Right ventricle myocardium superior (tissue), 1 donor: ENCODE measurements at regions not wholly inside any gene's neighbourhood (a gene's known extent, or its start where the extent isn't known, plus 50 kb on each side); places are given as distances from the start of the nearest gene placed in this dataset.
A peak's percentile ranks its signal among the peaks of the same experiment; 100 is the strongest.

ENCODE experiments used
- ATAC-seq: fragments of 200-7000 bp; cut with Tn5 transposase; one replicate; pipeline ENCODE4 v1.9.1; 2020; ENCODE audit warnings: mild to moderate bottlenecking; ENCODE audit not compliant: poor library complexity
- DNase-seq: peaks from one replicate; pipeline ENCODE4 v3.0.0-alpha.2; 2020
- intact Hi-C: fragments of 100-400 bp; cut with DNase I; formaldehyde crosslinking; loops from one replicate; pipeline ENCODE4 v1.11.2; 2022
- donor health status: DM: no; HTN: yes; CAD: no; lungs with severe emphysema.

- DNase-seq: peak; percentile 38
- peak; percentile 72 for ATAC-seq
- intact Hi-C loops: no loop called here
These were observed 779.6 kb downstream of the MAFB start for GRCh38 chr20:39909447-39909846.

DNA sequence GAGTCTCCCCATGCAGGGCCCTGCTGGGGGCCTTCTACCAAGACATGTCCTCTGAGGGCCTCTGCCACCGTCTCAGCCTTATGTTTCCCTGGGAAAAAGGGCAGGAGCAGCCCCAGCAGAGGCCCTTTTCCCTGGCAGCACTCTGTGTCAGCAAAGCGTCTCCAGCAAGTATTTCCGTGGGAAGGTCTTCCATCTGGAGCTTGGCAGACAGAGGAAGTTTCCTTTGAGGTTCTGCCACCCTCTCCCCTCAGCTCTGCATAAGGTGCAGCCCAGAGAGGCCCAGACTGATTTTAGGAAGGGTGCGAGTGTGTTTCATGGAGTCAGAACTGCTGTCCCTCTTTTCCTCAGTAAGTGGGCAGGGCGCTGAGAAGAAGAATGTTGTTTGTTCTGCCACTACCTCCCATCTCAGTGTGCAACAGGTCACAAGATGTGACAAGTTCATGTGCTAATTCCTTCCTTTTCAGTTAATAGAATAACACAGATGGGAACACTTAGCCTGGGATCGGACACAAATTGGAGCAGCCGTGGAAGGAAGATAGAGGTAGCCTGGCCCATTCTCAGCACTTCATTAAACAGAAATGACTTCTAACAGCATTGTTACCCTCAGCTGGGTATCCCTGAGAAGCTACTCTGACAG lies 784.4 kb downstream of the MAFB start:
- ATAC-seq (no peak), DNase-seq (no peak)
- intact Hi-C loops: no loop called here

DNA sequence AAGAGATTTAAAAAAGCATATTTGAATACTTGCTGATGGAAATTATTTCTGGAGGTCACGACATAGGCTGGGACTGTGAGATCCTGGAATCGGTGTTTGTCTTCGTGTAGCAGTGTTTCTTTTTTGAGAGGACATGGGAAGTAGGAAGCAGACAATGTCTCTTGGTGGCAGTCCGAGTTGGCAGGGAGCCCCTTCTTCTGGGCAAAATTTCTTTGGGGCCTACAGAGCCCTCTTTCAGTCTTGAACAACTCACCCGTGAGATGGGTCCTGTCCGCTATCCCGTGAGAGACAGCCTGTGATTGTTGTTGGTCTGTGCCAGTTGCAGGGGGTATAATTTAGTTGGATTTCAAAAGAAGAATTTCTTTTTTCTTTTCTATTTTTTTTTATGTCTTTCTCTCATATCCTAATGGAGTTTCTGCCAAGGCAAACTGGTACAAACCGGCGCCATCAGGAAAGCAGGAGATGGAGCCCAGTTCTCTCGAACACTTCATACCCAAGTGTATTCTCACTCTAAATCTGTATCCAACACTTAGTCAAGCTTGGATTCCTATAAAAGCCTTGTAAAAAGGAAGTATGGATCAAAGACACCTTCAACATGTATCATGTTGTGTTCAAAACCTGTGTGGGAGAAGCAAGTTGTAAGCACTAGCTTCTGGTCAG lies 785.1 kb downstream of the MAFB start:
- DNase-seq: no peak
- intact Hi-C loops: no loop called here
- no peak for ATAC-seq

GRCh38 chr20:39899881-39900280 lies 789.2 kb downstream of the MAFB start:
- no peak for DNase-seq
- intact Hi-C loops: no loop called here
- no peak for ATAC-seq

GRCh38 chr20:39898467-39898852 lies 790.6 kb downstream of the MAFB start:
- no peak for DNase-seq
- no peak for ATAC-seq
- intact Hi-C loops: no loop called here

DNA sequence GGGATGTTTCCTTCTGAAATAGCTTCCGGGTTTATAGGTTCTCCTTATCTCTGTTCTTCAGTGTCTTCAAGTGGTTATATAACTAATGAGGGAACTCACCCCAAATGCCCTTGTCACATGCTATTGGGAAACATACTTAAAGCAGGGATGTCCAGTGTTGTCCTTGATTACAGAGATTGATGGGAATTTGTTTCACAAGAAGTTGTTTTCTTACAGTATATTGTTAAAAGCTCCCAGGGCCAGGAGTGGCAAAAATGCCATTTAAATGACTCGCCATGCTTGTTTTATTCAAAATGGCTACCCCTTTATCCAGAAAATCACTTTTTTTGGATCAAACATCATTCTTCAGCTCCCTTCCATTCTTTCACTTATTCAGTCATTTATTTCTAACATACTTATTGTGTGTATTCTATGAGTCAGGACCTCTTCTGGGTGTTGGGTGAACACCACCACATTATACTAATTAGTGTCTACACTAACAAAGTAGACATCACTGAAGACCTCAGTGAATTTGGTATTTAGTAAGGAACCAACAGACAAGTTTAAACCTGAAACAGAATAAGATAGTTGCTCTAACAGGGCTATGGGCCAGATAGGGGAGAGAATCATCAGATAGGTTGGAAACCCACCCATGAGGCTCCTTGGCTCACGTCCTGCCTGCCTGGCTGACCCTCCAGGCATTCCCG lies 791.1 kb downstream of the MAFB start:
- intact Hi-C loops: no loop called here
- no peak for ATAC-seq

DNA sequence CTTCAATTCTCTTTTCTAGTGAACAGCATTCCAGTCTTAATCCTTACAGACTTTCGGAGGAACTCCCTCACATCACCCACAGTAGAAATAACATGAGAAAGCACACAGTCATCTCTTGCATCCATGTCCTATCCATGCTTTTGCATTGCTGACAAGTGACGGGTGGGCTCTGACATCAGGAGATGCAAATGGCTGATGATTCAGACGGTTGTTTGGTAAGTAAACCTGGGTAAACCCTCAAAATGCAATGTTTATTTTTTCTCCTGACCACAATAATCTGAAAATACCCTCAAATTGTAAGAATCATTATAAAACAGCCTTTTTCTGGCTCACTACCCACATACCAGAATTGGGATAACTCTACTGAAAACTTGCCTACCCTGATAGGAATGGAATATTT lies 792.0 kb downstream of the MAFB start:
- DNase-seq: no peak
- ATAC-seq: no peak
- intact Hi-C loops: no loop called here

More for the DNA sequence above, 791.1 kb downstream of the MAFB start:
- DNase-seq: no peak

DNA sequence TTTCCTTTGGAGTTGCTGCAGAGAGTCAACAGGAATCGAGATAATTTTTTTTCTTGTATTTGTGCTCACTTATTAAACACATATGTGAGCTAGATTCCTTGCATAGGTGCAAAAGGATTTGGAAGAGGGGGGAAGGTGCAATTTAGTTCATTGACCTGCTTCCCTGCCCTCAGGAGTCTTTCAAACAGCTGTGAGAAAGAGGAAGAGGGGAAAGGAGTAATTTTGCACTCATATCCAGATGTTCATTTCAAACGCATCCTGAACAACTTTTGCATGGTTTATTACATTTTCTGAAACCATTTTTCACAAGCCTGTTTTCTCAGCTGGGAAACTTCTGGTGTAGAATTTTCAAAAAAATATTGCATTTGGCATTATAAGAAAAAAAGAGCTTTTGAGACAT lies 795.0 kb downstream of the MAFB start:
- intact Hi-C loops: no loop called here
- DNase-seq: no peak
- no peak for ATAC-seq

DNA sequence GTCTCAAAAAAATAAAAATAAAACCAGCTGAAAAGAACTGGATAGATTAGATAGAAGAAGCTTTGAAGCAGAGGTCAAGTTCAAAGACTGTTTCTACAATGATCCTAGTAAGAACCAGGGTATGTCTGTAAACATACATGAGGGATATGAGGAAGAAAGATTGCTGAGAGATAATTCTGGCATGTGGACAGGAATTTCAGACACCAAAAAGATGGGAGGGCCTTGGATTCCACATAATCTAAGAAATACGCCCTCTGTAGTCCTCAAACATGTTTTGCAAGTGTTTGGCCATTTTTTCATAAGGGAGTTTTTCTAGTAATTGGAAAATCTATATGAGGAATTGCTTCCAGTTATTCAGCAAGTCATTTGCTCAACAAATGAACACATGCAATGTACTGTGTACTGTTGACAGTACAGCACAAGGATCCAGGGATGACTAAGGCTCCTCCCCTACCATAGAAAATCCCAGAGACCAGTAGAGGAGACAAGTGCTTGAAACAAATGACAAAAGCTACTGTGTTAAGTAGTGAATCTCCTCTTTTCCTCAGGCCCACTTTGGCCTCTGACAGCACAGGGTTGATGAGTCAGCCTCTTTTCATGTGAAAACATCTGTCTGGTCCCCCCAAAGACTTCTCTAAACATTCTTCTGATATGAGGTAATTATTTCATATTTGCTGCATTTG lies 795.9 kb downstream of the MAFB start:
- intact Hi-C loops: no loop called here
- DNase-seq (no peak), ATAC-seq (peak; percentile 49)

DNA sequence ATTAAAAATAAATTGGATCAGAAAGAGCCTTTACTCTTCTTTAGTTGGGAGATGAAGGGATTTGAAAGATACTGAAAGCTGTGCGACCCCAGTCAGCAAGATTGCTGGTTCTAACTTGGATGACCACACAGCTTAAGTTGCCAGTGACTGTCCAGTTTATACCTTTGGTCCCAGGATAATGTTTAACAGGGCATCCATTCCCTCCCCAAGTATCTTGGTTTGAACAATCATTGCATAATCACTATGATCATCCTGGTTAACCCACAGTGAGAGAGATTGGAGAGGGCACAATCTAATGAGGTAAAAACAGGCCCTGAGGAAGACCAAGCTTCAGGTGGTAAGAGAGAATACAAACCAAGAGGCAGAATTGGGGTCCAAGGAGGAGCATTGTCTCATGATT lies 798.3 kb downstream of the MAFB start:
- intact Hi-C loops: no loop called here
- no peak for DNase-seq
- ATAC-seq: no peak

DNA sequence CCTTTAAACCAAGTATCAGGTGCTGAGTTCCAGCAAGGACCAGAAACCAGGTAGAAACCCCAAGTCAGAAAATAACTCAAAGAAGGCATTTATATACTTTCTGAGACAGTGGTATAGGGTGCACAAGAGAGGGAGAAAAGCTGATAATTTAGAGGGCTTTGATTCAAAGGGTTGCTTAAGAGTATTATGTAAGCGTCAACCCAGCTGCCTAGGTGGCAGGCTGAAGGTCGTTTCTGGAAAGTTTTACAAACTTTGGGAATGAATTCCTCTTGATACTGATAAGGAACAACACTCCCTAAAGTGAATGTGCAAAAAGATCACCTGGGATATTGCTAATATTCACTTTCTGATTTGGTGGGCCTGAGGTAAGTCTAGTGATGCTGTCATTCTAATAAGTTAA lies 800.7 kb downstream of the MAFB start:
- ATAC-seq (no peak), DNase-seq (no peak)
- intact Hi-C loops: loop anchor here (5.0 to 10.0 kb wide), 2 partner anchors 796 to 1074 kb away; partner anchors contain the start of gene MAFB

DNA sequence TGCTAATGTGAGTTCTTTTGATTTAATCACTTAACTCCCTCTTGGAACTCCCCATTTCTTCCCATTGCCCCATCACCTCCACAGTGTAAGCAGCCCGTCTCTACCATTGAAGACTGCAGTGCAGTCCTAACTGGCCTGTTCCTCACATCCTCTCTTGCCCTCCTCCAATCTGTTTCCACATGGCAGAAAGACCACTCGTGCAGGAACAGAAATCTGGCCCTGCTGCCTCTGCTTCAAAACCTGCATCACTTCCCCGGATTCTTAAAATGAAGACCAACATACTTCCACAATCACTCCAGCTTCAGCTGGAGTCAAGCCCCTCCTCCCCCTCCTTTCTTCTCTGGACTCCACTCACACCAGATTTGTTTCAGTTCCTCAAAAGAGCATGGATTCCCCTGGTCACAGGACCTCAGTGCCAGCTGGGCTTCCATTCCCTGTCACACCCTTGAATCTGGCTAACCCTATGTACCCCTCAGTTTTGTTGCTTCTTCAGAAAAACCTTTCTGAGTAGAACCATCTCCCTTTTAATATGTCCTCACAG lies 802.3 kb downstream of the MAFB start:
- intact Hi-C loops: loop anchor here (5.0 to 10.0 kb wide), 2 partner anchors 798 to 1076 kb away; partner anchors contain the start of gene MAFB
- peak; percentile 41 for DNase-seq
- peak; percentile 76 for ATAC-seq

- intact Hi-C loops: loop anchor here (5.0 to 10.0 kb wide), 2 partner anchors 799 to 1076 kb away; partner anchors contain the start of gene MAFB
- peak; percentile 90 for ATAC-seq
- DNase-seq: peak; percentile 83
These were observed 802.9 kb downstream of the MAFB start for GRCh38 chr20:39885975-39886649.

- intact Hi-C loops: loop anchor here (10.0 kb wide), 1 partner anchor 802 kb away; the partner anchor contains the start of gene MAFB
- DNase-seq: no peak
- no peak for ATAC-seq
These were observed 806.2 kb downstream of the MAFB start for GRCh38 chr20:39882806-39883205.

- ATAC-seq: no peak
- intact Hi-C loops: loop anchor here (10.0 kb wide), 1 partner anchor 804 kb away; the partner anchor contains the start of gene MAFB
- DNase-seq: no peak
These were observed 808.1 kb downstream of the MAFB start for GRCh38 chr20:39880890-39881289.

GRCh38 chr20:39879296-39879695 lies 809.7 kb downstream of the MAFB start:
- DNase-seq (no peak), ATAC-seq (no peak)
- intact Hi-C loops: no loop called here

DNA sequence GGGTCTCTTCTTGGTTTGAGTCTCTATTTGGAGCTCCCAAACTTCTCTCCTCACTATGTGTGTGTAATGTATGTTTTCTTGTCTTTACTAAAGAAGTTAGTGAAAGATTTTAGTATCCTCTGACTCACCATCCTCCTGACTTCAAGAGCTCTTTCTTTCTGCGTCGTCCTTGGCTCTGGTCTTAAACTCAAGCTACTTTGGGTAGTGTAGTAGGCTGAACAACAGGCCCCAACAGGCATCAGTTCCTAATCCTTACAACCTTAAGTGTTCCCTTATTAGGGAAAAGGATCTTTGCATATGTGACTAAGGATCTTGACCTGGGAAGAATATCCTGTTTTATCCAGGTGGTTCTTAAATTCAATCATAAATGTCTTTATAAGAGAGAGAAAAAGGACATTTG lies 810.2 kb downstream of the MAFB start:
- no peak for DNase-seq
- ATAC-seq: no peak
- intact Hi-C loops: no loop called here

DNA sequence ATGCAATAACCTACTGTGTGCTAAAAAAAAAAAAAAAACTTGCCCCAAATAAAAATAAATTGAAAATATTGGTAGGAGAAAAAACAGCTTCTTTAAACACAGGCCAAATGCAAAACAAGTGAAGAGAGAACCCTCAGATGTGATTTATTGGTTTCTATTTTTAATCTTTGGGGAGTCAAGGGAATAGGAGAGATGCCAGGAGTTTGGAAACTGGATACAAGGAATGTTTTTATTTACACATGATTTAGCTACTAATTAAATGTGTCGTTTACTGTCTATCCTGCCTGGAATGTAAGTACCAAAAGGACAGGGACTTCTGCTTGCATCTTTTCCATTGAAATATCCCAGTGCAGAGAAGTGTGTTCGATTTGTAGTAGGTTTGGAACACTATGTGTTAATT lies 810.7 kb downstream of the MAFB start:
- DNase-seq (no peak), ATAC-seq (no peak)
- intact Hi-C loops: no loop called here
